ENCODE measurements at regions not wholly inside any gene's neighbourhood (a gene's known extent, or its start where the extent isn't known, plus 50 kb on each side); places are given as distances from the start of the nearest gene placed in this dataset.

DNA sequence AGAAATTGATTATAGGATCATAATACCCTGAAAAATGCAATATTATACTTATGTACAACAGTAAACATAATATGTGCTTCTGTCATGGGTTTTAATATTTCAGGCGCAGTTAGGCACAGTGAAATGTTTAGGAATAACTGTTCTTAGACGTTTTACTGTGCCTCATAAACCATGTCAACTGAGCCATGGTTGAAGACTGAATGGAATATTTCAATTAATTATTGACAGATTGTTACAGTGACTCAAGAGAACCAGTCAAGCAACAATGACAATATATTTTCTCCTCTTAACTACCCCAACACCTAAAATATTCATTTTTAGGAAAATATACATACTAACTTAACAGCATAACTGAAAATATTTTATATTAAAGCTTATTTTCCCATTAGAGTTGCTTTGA lies 852.7 kb upstream of the FRG1 start:
- in situ Hi-C loops (cut with MboI; ENCODE audit: low sequenced_read_pairs): no loop called here
- Histone ChIP-seq H3K4me1 (no peaks in the 10 kb centered on the region; the same call in 1 of the 2 replicates), H3K9me3 (no peaks in the 10 kb centered on the region), H3K36me3 (replicated peaks) (no peaks in the 10 kb centered on the region), H3K27me3 (ENCODE audit: low read depth) (no peaks in the 10 kb centered on the region), H3K4me3 (no peak overlapping the region)
- DNase-seq (ENCODE audit: low spot score in 2 of 2): no peak

DNA sequence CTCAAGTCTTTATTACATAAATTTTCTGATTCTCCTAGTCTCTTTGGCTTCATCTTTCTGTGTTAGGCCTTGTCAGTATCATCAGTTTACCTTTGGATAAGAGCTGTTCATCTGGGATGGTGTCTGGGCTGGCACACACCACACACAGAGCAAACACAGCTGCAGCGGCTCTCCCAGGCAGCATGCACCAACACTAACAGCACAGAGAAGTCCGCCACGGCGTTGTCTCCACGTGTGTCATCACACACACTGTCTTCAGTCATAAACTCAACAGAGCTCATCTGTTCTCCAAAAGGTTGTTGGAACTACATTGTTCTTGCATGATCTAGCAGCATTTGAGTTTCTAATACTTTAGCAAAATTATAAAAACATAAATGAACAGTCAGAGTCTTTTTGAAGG lies 851.9 kb upstream of the FRG1 start:
- no peaks in the 10 kb centered on the region; the same call in 1 of the 2 replicates for H3K4me1 ChIP-seq
- in situ Hi-C loops (cut with MboI; ENCODE audit: low sequenced_read_pairs): no loop called here

GRCh38 chr4:189090174-189090814 lies 850.4 kb upstream of the FRG1 start:
- no peaks in the 10 kb centered on the region for H3K4me1 ChIP-seq
- H3K9me3 ChIP-seq: no peaks in the 10 kb centered on the region
- no peaks in the 10 kb centered on the region for H3K36me3 ChIP-seq (replicated peaks)
- in situ Hi-C loops (cut with MboI; ENCODE audit: low sequenced_read_pairs): no loop called here
- peak; percentile 20 to 43 for DNase-seq (ENCODE audit: low spot score in 2 of 2)
- no peaks in the 10 kb centered on the region for H3K27me3 ChIP-seq (ENCODE audit: low read depth)
- H3K4me3 ChIP-seq: no peak overlapping the region

More for the DNA sequence above, 851.9 kb upstream of the FRG1 start:
- no peak for DNase-seq (ENCODE audit: low spot score in 2 of 2)
- no peaks in the 10 kb centered on the region for H3K27me3 ChIP-seq (ENCODE audit: low read depth)
- H3K9me3 ChIP-seq: no peaks in the 10 kb centered on the region
- H3K36me3 ChIP-seq (replicated peaks): no peaks in the 10 kb centered on the region
- H3K4me3 ChIP-seq: no peak overlapping the region

GRCh38 chr4:189092581-189092980 lies 848.1 kb upstream of the FRG1 start:
- DNase-seq (ENCODE audit: low spot score in 2 of 2): no peak
- Histone ChIP-seq H3K9me3 (no peaks in the 10 kb centered on the region), H3K36me3 (replicated peaks) (no peaks in the 10 kb centered on the region), H3K4me1 (no peaks in the 10 kb centered on the region), H3K27me3 (ENCODE audit: low read depth) (no peaks in the 10 kb centered on the region), H3K4me3 (no peak overlapping the region)
- in situ Hi-C loops (cut with MboI; ENCODE audit: low sequenced_read_pairs): no loop called here

GRCh38 chr4:189096108-189096507 lies 844.6 kb upstream of the FRG1 start:
- H3K4me1 ChIP-seq: peaks cover 7% of the 10 kb centered on the region
- in situ Hi-C loops (cut with MboI; ENCODE audit: low sequenced_read_pairs): no loop called here
- H3K4me3 ChIP-seq: no peak overlapping the region
- no peaks in the 10 kb centered on the region for H3K9me3 ChIP-seq
- H3K36me3 ChIP-seq (replicated peaks): no peaks in the 10 kb centered on the region
- no peak for DNase-seq (ENCODE audit: low spot score in 2 of 2)
- no peaks in the 10 kb centered on the region for H3K27me3 ChIP-seq (ENCODE audit: low read depth)

DNA sequence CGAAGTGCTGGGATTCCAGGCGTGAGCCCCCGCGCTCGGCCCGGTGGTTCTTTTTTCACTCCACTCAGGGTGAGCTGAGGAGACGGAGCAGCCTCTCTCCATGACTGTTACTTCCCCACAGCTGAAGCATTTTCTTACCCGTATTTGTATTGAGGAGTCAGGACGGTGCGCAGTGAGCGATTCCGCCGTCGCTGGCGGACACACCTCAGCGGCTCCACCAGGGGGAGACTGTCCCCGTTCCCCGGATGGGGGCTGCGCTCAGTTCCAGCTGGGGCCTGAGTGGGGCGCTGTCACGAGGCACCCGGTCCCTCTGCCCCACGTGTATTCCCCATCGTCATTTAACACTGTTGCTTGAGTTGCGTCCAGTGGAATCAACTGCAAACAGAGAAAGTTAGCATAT lies 844.0 kb upstream of the FRG1 start:
- no peak overlapping the region for H3K4me3 ChIP-seq
- H3K9me3 ChIP-seq: no peaks in the 10 kb centered on the region
- H3K4me1 ChIP-seq: peaks cover 7% of the 10 kb centered on the region
- H3K27me3 ChIP-seq (ENCODE audit: low read depth): no peaks in the 10 kb centered on the region
- H3K36me3 ChIP-seq (replicated peaks): no peaks in the 10 kb centered on the region
- no peak for DNase-seq (ENCODE audit: low spot score in 2 of 2)
- in situ Hi-C loops (cut with MboI; ENCODE audit: low sequenced_read_pairs): no loop called here

DNA sequence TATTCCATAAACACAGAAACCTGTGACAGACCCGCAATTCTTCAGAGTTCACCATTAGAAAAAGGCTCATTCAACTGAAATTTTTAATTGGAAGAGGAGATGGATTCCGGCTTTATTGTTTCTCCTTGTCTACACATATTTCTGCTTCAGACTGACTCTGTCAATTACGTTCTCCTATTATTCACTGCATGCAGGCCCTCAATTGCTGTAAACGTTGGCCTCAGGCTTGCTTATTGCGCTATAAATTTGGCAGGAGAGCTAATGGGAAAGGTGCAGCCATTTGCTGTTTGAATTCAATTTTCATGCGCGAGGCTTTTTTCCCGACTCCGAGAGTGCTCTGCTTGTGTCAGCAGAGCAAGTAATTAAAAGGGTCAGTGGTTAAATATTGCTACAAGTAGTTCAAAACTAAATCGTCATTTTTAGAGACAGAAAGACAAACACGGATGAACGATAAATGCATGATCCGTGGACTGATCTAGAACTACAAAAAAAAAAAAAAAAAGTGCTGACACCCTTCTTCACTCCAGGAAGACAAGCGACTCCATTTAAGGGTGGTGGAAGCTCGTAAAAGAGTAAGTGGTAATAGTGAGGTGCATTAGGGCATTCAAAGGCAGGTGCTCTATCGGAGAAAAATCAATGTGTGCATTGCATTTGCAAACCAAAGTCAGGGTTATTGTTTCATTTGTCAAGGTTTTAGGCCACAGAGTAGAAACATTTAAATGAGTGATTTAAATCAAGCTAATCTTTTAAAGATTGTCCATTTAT lies 841.6 kb upstream of the FRG1 start:
- no peaks in the 10 kb centered on the region for H3K36me3 ChIP-seq (replicated peaks)
- H3K4me3 ChIP-seq: no peak overlapping the region
- H3K4me1 ChIP-seq: peaks cover 7% of the 10 kb centered on the region
- in situ Hi-C loops (cut with MboI; ENCODE audit: low sequenced_read_pairs): no loop called here
- H3K9me3 ChIP-seq: no peaks in the 10 kb centered on the region
- DNase-seq (ENCODE audit: low spot score in 2 of 2): peak; percentile 40 to 43
- no peaks in the 10 kb centered on the region for H3K27me3 ChIP-seq (ENCODE audit: low read depth)

GRCh38 chr4:189113389-189113888 lies 827.2 kb upstream of the FRG1 start:
- Histone ChIP-seq H3K36me3 (replicated peaks) (no peaks in the 10 kb centered on the region), H3K4me1 (no peaks in the 10 kb centered on the region), H3K4me3 (no peak overlapping the region), H3K27me3 (ENCODE audit: low read depth) (no peaks in the 10 kb centered on the region), H3K9me3 (no peaks in the 10 kb centered on the region)
- DNase-seq (ENCODE audit: low spot score in 2 of 2): no peak
- in situ Hi-C loops (cut with MboI; ENCODE audit: low sequenced_read_pairs): no loop called here

- Histone ChIP-seq H3K4me1 (no peaks in the 10 kb centered on the region), H3K4me3 (no peak overlapping the region), H3K36me3 (replicated peaks) (no peaks in the 10 kb centered on the region), H3K27me3 (ENCODE audit: low read depth) (no peaks in the 10 kb centered on the region), H3K9me3 (no peaks in the 10 kb centered on the region)
- in situ Hi-C loops (cut with MboI; ENCODE audit: low sequenced_read_pairs): no loop called here
- no peak for DNase-seq (ENCODE audit: low spot score in 2 of 2)
Observed at GRCh38 chr4:189117426-189117825, 823.2 kb upstream of the FRG1 start.

GRCh38 chr4:189121336-189121735 lies 819.3 kb upstream of the FRG1 start:
- in situ Hi-C loops (cut with MboI; ENCODE audit: low sequenced_read_pairs): no loop called here
- DNase-seq (ENCODE audit: low spot score in 2 of 2): no peak
- H3K36me3 ChIP-seq (replicated peaks): no peaks in the 10 kb centered on the region
- H3K9me3 ChIP-seq: 0 out of 2 replicates have a peak, but pooled peaks cover 3% of the 10 kb centered on the region
- no peaks in the 10 kb centered on the region for H3K27me3 ChIP-seq (ENCODE audit: low read depth)
- H3K4me1 ChIP-seq: no peaks in the 10 kb centered on the region
- no peak overlapping the region for H3K4me3 ChIP-seq

DNA sequence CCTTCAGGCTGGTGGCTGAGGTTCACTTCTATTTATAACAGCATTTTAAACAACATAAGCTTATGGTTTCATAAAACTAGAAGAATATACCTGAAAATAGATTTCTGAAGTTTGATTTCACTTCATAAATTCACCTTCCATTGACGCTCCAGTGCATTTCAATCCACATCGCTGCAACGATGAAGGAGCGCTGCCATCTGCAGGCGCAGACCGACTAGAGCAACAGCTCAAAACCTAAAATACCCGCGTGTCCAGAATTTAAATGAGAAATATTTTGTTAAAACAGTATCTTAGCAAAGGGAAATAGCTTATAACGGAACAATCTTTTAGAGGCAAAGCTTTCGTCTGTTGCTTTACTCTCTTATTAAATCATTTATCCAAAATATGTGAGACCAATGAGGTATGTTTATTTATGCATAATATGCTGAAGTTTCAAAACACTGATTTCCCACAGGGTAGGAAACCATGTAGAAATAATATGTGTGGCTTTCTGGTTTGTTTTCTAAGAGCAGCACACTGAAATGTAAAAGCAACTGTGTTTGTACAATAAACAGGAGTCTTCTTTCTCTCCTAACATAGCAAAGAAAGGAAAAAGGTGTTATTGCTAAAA lies 816.4 kb upstream of the FRG1 start:
- Histone ChIP-seq H3K4me1 (no peaks in the 10 kb centered on the region), H3K36me3 (replicated peaks) (no peaks in the 10 kb centered on the region), H3K9me3 (0 out of 2 replicates have a peak, but pooled peaks cover 3% of the 10 kb centered on the region), H3K27me3 (ENCODE audit: low read depth) (no peaks in the 10 kb centered on the region), H3K4me3 (no peak overlapping the region)
- in situ Hi-C loops (cut with MboI; ENCODE audit: low sequenced_read_pairs): no loop called here
- peak in 1 of 2 experiments; percentile 45 for DNase-seq (ENCODE audit: low spot score in 2 of 2)

DNA sequence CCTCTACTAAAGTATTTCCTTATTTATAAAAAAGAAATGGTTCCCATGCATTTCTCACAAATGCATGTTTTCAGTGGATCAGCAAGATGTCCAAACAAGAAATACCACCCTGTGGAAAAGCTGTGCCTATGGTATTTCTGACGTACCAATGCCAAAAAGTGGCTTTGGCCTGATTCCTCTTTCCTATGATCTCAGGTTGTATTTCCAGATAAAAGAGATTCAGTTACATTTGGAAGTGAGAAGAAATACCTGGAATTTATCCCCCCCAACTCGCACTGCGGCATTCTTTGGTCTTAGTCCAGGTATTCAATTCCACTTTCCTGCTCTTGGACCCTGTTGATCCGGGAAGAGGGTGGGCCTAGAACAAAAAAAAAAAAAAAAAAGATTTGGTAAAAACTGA lies 815.9 kb upstream of the FRG1 start:
- Histone ChIP-seq H3K4me1 (no peaks in the 10 kb centered on the region), H3K27me3 (ENCODE audit: low read depth) (no peaks in the 10 kb centered on the region), H3K4me3 (no peak overlapping the region), H3K9me3 (0 out of 2 replicates have a peak, but pooled peaks cover 3% of the 10 kb centered on the region), H3K36me3 (replicated peaks) (no peaks in the 10 kb centered on the region)
- in situ Hi-C loops (cut with MboI; ENCODE audit: low sequenced_read_pairs): no loop called here
- DNase-seq (ENCODE audit: low spot score in 2 of 2): no peak

- no peak overlapping the region for H3K4me3 ChIP-seq
- H3K36me3 ChIP-seq (replicated peaks): no peaks in the 10 kb centered on the region
- in situ Hi-C loops (cut with MboI; ENCODE audit: low sequenced_read_pairs): no loop called here
- H3K4me1 ChIP-seq: no peaks in the 10 kb centered on the region
- H3K9me3 ChIP-seq: 0 out of 2 replicates have a peak, but pooled peaks cover 3% of the 10 kb centered on the region
- DNase-seq (ENCODE audit: low spot score in 2 of 2): no peak
- no peaks in the 10 kb centered on the region for H3K27me3 ChIP-seq (ENCODE audit: low read depth)
Observed at GRCh38 chr4:189126040-189126439, 814.6 kb upstream of the FRG1 start.

DNA sequence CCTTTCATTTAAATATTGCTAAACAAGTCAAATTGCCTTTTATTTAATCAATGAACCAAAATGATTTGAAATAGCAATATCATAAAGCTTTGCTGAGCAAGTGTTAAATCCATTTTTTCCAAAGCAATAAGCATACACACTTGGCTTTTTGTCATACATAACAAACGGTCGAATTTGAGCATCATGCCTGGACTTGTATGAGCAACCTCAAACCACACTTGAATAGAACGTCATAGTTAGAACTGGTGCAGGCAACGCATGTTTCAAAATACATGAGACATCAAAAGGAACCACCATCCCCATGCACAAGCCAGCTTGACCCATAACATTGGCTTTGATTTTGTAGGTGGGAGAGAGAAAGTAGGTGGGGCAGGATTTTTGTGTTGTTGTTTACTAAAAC lies 812.3 kb upstream of the FRG1 start:
- Histone ChIP-seq H3K36me3 (replicated peaks) (no peaks in the 10 kb centered on the region), H3K4me1 (no peaks in the 10 kb centered on the region), H3K27me3 (ENCODE audit: low read depth) (no peaks in the 10 kb centered on the region), H3K9me3 (0 out of 2 replicates have a peak, but pooled peaks cover 3% of the 10 kb centered on the region), H3K4me3 (no peak overlapping the region)
- in situ Hi-C loops (cut with MboI; ENCODE audit: low sequenced_read_pairs): no loop called here
- DNase-seq (ENCODE audit: low spot score in 2 of 2): no peak
